HCT116 (cell line): ENCODE measurements at regions not wholly inside any gene's neighbourhood (a gene's known extent, or its start where the extent isn't known, plus 50 kb on each side); places are given as distances from the start of the nearest gene placed in this dataset.

ENCODE experiments used
- ATAC-seq: fragments of 200-7000 bp; cut with Tn5 transposase; 2 replicates; pipeline ENCODE4 v1.9.1; 2020; ENCODE audit warnings: mild to moderate bottlenecking, moderate library complexity
- BruUV-seq: library from RNA; stranded (reverse); fragments of 400-500 nt; replicated peaks from 2 replicates; lab custom pipeline; 2021; lab: Mats Ljungman, UMichigan
- CTCF ChIA-PET: fragments of 300-600 bp; sonication (Branson Sonifier 250); formaldehyde crosslinking; loops from one replicate; lab custom pipeline; 2021; ENCODE audit warnings: antibody characterized with exemption; lab: Charles Lee
- POLR2A ChIA-PET: fragments of 300-600, 350-600 bp; sonication (Branson Sonifier 250); formaldehyde crosslinking; loops from one replicate; lab custom pipeline; 2021; ENCODE audit warnings: antibody characterized with exemption; lab: Charles Lee
- RAD21 ChIA-PET, 2 experiments: fragments of 300-600 bp; sonication (Branson Sonifier 250); formaldehyde crosslinking; loops; one replicate each; lab custom pipeline; 2023; ENCODE audit warnings: low total read pairs in 2 of 2; ENCODE audit not compliant: uncharacterized antibody in 2 of 2, unreplicated experiment in 2 of 2, low non-redundant PET in 1 of 2; lab: Charles Lee
- DNase-seq: peaks from one replicate; pipeline ENCODE4 v3.0.0-alpha.2; 2010; ENCODE audit warnings: low read depth, low spot score
- H2AFZ ChIP-seq: fragments of 200-600 bp; shearing (Covaris generic), sonication (generic); 2 replicates; pipeline ENCODE4 v1.6.1; 2017; ENCODE audit warnings: low read depth, mixed run types, mixed read lengths, antibody characterized with exemption, low read length; ENCODE audit not compliant: poor library complexity, severe bottlenecking
- H3K27ac ChIP-seq: 2 replicates; pipeline ENCODE4 v1.5.1; 2012; ENCODE audit warnings: low read depth, low read length
- H3K27me3 ChIP-seq: fragments of 200-600 bp; sonication (generic); 2 replicates; pipeline ENCODE4 v1.6.1; 2016; ENCODE audit warnings: mixed run types, low read length, mixed read lengths; ENCODE audit not compliant: insufficient read depth
- H3K36me3 ChIP-seq, 2 experiments: fragments of 200-500 bp in 1 of 2; fragments of 200-600 bp in 1 of 2; sonication (Bioruptor generic) in 1 of 2; sonication (generic) in 1 of 2; 2 replicates each; pipeline versions ENCODE4 v1.5.1 to v1.6.1; 2014 to 2016; ENCODE audit warnings: low read length in 2 of 2, inconsistent platforms in 1 of 2, mixed read lengths in 1 of 2, mixed run types in 1 of 2; ENCODE audit not compliant: insufficient read depth in 2 of 2, control insufficient read depth in 1 of 2
- H3K4me1 ChIP-seq, 2 experiments: fragments of 200-600 bp in 1 of 2; sonication (generic) in 1 of 2; 2 replicates each; pipeline versions ENCODE4 v1.5.1 to v1.6.1; 2012 to 2017; ENCODE audit warnings: low read length in 2 of 2, inconsistent platforms in 1 of 2, mild to moderate bottlenecking in 1 of 2, mixed read lengths in 1 of 2, mixed run types in 1 of 2, moderate library complexity in 1 of 2; ENCODE audit not compliant: insufficient read depth in 2 of 2, control insufficient read depth in 1 of 2
- H3K4me2 ChIP-seq: fragments of 200-600 bp; sonication (generic); 2 replicates; pipeline ENCODE4 v1.6.1; 2017; ENCODE audit warnings: mixed run types, low read length, mixed read lengths
- H3K4me3 ChIP-seq, 2 experiments: fragments of 200-600 bp in 1 of 2; sonication (generic) in 1 of 2; replicated peaks in 1 of 2; 2 replicates each; pipeline ENCODE4 v1.5.1; 2011 to 2016; ENCODE audit warnings: low read length in 2 of 2, control low read depth in 1 of 2, low read depth in 1 of 2, mild to moderate bottlenecking in 1 of 2, mixed read lengths in 1 of 2, mixed run types in 1 of 2
- H3K79me2 ChIP-seq: fragments of 200-600 bp; sonication (generic); 2 replicates; pipeline ENCODE4 v1.6.1; 2017; ENCODE audit warnings: mild to moderate bottlenecking, mixed run types, low read length, moderate library complexity, mixed read lengths; ENCODE audit not compliant: insufficient read depth
- H3K9ac ChIP-seq: fragments of 200-600 bp; sonication (generic); 2 replicates; pipeline ENCODE4 v1.6.1; 2016; ENCODE audit warnings: low read length, mixed read lengths
- H3K9me2 ChIP-seq: fragments of 200-600 bp; sonication (generic), shearing (Covaris generic); 2 replicates; pipeline ENCODE4 v1.6.1; 2017; ENCODE audit warnings: mixed run types, mild to moderate bottlenecking, moderate library complexity; ENCODE audit not compliant: insufficient read depth
- H3K9me3 ChIP-seq, 2 experiments: fragments of 200-500 bp in 1 of 2; fragments of 200-600 bp in 1 of 2; sonication (Bioruptor generic) in 1 of 2; sonication (generic) in 1 of 2; 2 replicates each; pipeline ENCODE4 v1.6.1; 2014 to 2017; ENCODE audit warnings: low read length in 2 of 2, mixed read lengths in 2 of 2, inconsistent platforms in 1 of 2, low read depth in 1 of 2, mild to moderate bottlenecking in 1 of 2, mixed run types in 1 of 2, moderate library complexity in 1 of 2; ENCODE audit not compliant: control insufficient read depth in 1 of 2, insufficient read depth in 1 of 2
- H4K20me1 ChIP-seq: fragments of 200-600 bp; sonication (generic), shearing (Covaris generic); 2 replicates; pipeline ENCODE4 v1.6.1; 2017; ENCODE audit warnings: mixed run types, mild to moderate bottlenecking, moderate library complexity; ENCODE audit not compliant: insufficient read depth
- ATF3 ChIP-seq: IDR thresholded peaks from 2 replicates; pipeline ENCODE4 v1.6.1; 2012
- CBX3 ChIP-seq: IDR thresholded peaks from 2 replicates; pipeline ENCODE4 v1.6.1; 2012; ENCODE audit warnings: low read depth
- ELF1 ChIP-seq: IDR thresholded peaks from 2 replicates; pipeline ENCODE4 v1.6.1; 2012; ENCODE audit warnings: low read depth, borderline replicate concordance
- EZH2 ChIP-seq: fragments of 200-600 bp; sonication (generic); IDR thresholded peaks from 2 replicates; pipeline ENCODE4 v1.6.1; 2017; ENCODE audit warnings: antibody characterized with exemption, mixed run types
- FOSL1 ChIP-seq: IDR thresholded peaks from 2 replicates; pipeline ENCODE4 v1.6.1; 2012; ENCODE audit warnings: low read depth
- JUND ChIP-seq: IDR thresholded peaks from 2 replicates; pipeline ENCODE4 v1.6.1; 2012
- MAX ChIP-seq: IDR thresholded peaks from 2 replicates; pipeline ENCODE4 v1.6.1; 2012
- POLR2A ChIP-seq: IDR thresholded peaks from 2 replicates; pipeline ENCODE4 v1.7.0; 2011; ENCODE audit warnings: borderline replicate concordance; ENCODE audit not compliant: insufficient read depth, insufficient read length; ENCODE audit errors: extremely low read depth
- RAD21 ChIP-seq: IDR thresholded peaks from 2 replicates; pipeline ENCODE4 v1.6.1; 2012; ENCODE audit warnings: low read depth, mild to moderate bottlenecking
- SIN3A ChIP-seq: IDR thresholded peaks from 2 replicates; pipeline ENCODE4 v1.6.1; 2012; ENCODE audit warnings: low read depth
- SP1 ChIP-seq: IDR thresholded peaks from 2 replicates; pipeline ENCODE4 v1.6.1; 2012; ENCODE audit warnings: low read depth
- SRF ChIP-seq: IDR thresholded peaks from 2 replicates; pipeline ENCODE4 v1.6.1; 2012; ENCODE audit warnings: low read depth
- TCF7L2 ChIP-seq: IDR thresholded peaks from 2 replicates; pipeline ENCODE4 v1.7.0; 2011; ENCODE audit warnings: borderline replicate concordance, inconsistent platforms; ENCODE audit not compliant: insufficient read depth, insufficient read length; ENCODE audit errors: extremely low read depth
- ZNF274 ChIP-seq: fragments of 200-500 bp; sonication (Bioruptor generic); IDR thresholded peaks from 2 replicates; pipeline ENCODE4 v1.6.1; 2014; ENCODE audit warnings: mild to moderate bottlenecking, low read depth, low read length, inconsistent platforms
- intact Hi-C: fragments of 100-400 bp; cut with micrococcal nuclease; formaldehyde crosslinking; loops from 2 replicates; pipeline ENCODE4 v1.10.0; 2022
- TF ChIP-seq, protein P1 (sequence below), 3 experiments: fragments of 200-600 bp in 1 of 3; sonication (generic) in 1 of 3; IDR thresholded peaks in 2 of 3; conservative IDR thresholded peaks in 1 of 3; 2 replicates each; pipeline ENCODE4 v1.5.1; 2012 to 2017; ENCODE audit warnings: low read depth in 2 of 3, low read length in 2 of 3, antibody characterized with exemption in 1 of 3, borderline replicate concordance in 1 of 3, control low read depth in 1 of 3, mild to moderate bottlenecking in 1 of 3, mixed read lengths in 1 of 3, mixed run types in 1 of 3, moderate library complexity in 1 of 3; ENCODE audit not compliant: insufficient read depth in 1 of 3
- TF ChIP-seq, protein P2 (sequence below): IDR thresholded peaks from 2 replicates; pipeline ENCODE4 v1.6.1; 2011; ENCODE audit warnings: mild to moderate bottlenecking, low read length, moderate library complexity; ENCODE audit not compliant: insufficient replicate concordance; ENCODE audit errors: extremely low read depth

DNA sequence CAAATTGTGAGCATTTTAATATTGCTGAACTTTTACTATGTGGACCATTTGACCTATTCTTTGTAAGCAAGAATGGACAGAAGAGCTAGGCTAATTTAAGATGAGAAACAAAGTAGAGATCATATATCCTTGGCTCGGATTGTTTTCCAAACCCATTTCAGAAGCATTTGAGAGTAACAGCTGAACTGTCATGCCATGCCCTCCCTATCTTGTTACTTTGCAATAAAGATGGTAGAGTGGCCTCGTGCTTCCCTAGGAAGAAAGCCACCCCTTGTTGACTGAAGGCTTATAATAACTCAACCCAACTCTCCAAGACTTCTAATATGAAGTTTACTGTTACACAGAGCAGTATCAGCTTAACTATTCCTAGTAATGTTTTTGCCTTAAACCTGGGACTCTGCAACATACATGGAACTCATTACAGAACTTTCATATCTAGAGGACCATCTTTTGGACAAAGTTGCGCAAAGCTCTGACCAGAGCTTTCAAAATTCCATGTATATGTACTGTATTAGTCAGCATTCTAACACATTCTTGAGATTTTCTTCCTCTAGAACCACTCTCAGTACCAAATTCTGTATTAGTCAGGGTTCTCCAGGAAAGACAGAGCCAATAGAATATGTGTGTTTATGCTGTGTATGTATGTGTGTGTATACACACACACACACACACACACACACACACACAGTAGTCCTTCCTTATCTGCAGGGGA lies 68.7 kb downstream of the ADAMTS1 start:
- Histone ChIP-seq H3K4me3 (no peak overlapping the region), H3K4me2 (no peak overlapping the region), H3K79me2 (no peaks in the 10 kb centered on the region), H3K27me3 (no peaks in the 10 kb centered on the region), H4K20me1 (no peaks in the 10 kb centered on the region), H3K9me2 (no peaks in the 10 kb centered on the region), H3K9ac (no peak overlapping the region), H3K9me3 (peaks cover 6 to 19% of the 10 kb centered on the region in 2 experiments; a peak in 3 of 4 replicates), H3K36me3 (no peaks in the 10 kb centered on the region), H2AFZ (no peak overlapping the region), H3K4me1 (no peaks in the 10 kb centered on the region), H3K27ac (no peak overlapping the region)
- TF ChIP-seq MAX (no peak), SP1 (no peak), POLR2A (no peak), EZH2 (no peak), TCF7L2 (no peak), JUND (no peak), ZNF274 (no peak), ELF1 (no peak), CBX3 (no peak), SRF (no peak)
- ChIA-PET RAD21 (no interaction called here), CTCF (no interaction called here), POLR2A (no interaction called here)
- intact Hi-C loops, result no loop called here
- DNase-seq (no peak), ATAC-seq (no peak)
- no TSS peak for BruUV-seq

DNA sequence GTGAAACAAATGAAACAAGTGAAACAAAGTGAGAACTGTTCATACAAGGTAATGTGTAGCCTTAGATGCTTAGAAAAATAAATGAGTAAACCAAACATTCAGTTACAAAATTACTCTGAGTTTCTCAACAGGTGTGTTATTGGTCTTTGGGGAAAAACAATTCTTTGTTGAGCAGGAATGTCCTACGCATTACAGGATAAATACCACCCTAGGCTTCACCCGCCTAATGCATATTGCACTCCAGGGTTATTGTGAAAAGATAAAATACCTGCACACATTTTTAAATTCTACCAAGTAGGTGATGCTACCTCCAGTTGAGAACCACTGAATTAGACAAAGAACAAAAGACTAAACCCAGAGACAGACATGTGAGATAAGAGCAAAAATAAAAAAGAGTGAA lies 72.2 kb downstream of the ADAMTS1 start:
- no peaks in the 10 kb centered on the region for H3K9me2 ChIP-seq
- no peaks in the 10 kb centered on the region for H4K20me1 ChIP-seq
- H3K4me2 ChIP-seq, result no peak overlapping the region
- ATAC-seq (no peak), DNase-seq (no peak)
- H3K4me1 ChIP-seq, result no peaks in the 10 kb centered on the region
- no peak overlapping the region for H3K27ac ChIP-seq
- H3K36me3 ChIP-seq, result no peaks in the 10 kb centered on the region
- no peak overlapping the region for H3K4me3 ChIP-seq
- peaks cover 9 to 16% of the 10 kb centered on the region in 2 experiments; a peak in 3 of 4 replicates for H3K9me3 ChIP-seq
- no peaks in the 10 kb centered on the region for H3K27me3 ChIP-seq
- POLR2A ChIA-PET, result no interaction called here
- H3K9ac ChIP-seq, result no peak overlapping the region
- no peaks in the 10 kb centered on the region for H3K79me2 ChIP-seq
- intact Hi-C loops, result no loop called here
- CTCF ChIA-PET, result no interaction called here
- RAD21 ChIA-PET, result no interaction called here
- no peak overlapping the region for H2AFZ ChIP-seq
- BruUV-seq, result no TSS peak
- TF ChIP-seq FOSL1 (no peak), POLR2A (no peak), TCF7L2 (no peak), ZNF274 (no peak), SP1 (no peak), EZH2 (no peak), CBX3 (no peak), JUND (no peak), SRF (no peak), ATF3 (no peak), ELF1 (no peak), SIN3A (no peak), RAD21 (no peak)
- TF ChIP-seq, protein P1, sequence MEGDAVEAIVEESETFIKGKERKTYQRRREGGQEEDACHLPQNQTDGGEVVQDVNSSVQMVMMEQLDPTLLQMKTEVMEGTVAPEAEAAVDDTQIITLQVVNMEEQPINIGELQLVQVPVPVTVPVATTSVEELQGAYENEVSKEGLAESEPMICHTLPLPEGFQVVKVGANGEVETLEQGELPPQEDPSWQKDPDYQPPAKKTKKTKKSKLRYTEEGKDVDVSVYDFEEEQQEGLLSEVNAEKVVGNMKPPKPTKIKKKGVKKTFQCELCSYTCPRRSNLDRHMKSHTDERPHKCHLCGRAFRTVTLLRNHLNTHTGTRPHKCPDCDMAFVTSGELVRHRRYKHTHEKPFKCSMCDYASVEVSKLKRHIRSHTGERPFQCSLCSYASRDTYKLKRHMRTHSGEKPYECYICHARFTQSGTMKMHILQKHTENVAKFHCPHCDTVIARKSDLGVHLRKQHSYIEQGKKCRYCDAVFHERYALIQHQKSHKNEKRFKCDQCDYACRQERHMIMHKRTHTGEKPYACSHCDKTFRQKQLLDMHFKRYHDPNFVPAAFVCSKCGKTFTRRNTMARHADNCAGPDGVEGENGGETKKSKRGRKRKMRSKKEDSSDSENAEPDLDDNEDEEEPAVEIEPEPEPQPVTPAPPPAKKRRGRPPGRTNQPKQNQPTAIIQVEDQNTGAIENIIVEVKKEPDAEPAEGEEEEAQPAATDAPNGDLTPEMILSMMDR (IDR thresholded peaks at IDR 0.05 in 2 of 3, conservative IDR thresholded peaks at IDR 0.05 in 1 of 3; ENCODE audit: borderline replicate concordance in 1 of 3, insufficient read depth in 1 of 3, low read depth in 2 of 3, low read length in 2 of 3), result no peak
- TF ChIP-seq, protein P2, sequence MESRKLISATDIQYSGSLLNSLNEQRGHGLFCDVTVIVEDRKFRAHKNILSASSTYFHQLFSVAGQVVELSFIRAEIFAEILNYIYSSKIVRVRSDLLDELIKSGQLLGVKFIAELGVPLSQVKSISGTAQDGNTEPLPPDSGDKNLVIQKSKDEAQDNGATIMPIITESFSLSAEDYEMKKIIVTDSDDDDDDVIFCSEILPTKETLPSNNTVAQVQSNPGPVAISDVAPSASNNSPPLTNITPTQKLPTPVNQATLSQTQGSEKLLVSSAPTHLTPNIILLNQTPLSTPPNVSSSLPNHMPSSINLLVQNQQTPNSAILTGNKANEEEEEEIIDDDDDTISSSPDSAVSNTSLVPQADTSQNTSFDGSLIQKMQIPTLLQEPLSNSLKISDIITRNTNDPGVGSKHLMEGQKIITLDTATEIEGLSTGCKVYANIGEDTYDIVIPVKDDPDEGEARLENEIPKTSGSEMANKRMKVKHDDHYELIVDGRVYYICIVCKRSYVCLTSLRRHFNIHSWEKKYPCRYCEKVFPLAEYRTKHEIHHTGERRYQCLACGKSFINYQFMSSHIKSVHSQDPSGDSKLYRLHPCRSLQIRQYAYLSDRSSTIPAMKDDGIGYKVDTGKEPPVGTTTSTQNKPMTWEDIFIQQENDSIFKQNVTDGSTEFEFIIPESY, result no peak
